ENCODE measurements at regions not wholly inside any gene's neighbourhood (a gene's known extent, or its start where the extent isn't known, plus 50 kb on each side); places are given as distances from the start of the nearest gene placed in this dataset.
"Not testable (repeated sequence)": the region's sequence is repeated elsewhere in the genome, so short reads cannot be mapped to it uniquely, and the experiment has no call there.

DNA sequence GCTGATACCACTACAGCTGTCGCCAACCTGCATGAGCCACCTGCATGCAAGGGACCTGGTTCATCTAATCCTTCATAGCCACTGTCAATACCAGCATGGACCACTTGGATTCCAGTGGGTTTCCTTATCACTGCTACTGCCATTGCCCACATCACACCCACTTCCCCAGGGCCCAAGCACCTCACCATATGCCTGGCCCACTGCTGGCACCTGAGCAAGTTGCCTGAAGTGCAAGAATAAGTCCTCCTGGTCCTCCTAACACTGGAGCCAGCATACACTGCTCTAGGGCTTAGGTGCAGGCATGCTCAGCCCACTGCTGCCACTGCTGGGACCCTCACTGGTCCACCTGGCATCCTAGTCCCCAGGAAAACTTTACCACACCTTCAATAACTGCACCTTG, 1136.8 kb upstream of the ADGRL4 start:
- peaks cover 9% of the 10 kb centered on the region for H3K9me3 ChIP-seq (ENCODE audit: low read depth, low read length, poor library complexity, severe bottlenecking)
- no peaks in the 10 kb centered on the region for H3K36me3 ChIP-seq (ENCODE audit: insufficient read depth, low read length, poor library complexity, severe bottlenecking)
- intact Hi-C loops (cut with micrococcal nuclease; ENCODE audit: unreplicated experiment): no loop called here
- ChIA-PET POLR2A (ENCODE audit: low non-redundant PET) (no interaction called here), CTCF (no interaction called here)
- BruUV-seq (replicated peaks): no TSS peak
- TF ChIP-seq, protein P1, sequence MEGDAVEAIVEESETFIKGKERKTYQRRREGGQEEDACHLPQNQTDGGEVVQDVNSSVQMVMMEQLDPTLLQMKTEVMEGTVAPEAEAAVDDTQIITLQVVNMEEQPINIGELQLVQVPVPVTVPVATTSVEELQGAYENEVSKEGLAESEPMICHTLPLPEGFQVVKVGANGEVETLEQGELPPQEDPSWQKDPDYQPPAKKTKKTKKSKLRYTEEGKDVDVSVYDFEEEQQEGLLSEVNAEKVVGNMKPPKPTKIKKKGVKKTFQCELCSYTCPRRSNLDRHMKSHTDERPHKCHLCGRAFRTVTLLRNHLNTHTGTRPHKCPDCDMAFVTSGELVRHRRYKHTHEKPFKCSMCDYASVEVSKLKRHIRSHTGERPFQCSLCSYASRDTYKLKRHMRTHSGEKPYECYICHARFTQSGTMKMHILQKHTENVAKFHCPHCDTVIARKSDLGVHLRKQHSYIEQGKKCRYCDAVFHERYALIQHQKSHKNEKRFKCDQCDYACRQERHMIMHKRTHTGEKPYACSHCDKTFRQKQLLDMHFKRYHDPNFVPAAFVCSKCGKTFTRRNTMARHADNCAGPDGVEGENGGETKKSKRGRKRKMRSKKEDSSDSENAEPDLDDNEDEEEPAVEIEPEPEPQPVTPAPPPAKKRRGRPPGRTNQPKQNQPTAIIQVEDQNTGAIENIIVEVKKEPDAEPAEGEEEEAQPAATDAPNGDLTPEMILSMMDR (conservative IDR thresholded peaks at IDR 0.05; ENCODE audit: low read depth, low read length): no peak
- no peak for TF ChIP-seq EZH2 (IDR thresholded peaks at IDR 0.05; ENCODE audit: borderline replicate concordance, low read depth, low read length, poor library complexity, severe bottlenecking)
- H3K4me1 ChIP-seq (ENCODE audit: insufficient read depth, low read length, poor library complexity, severe bottlenecking): no peaks in the 10 kb centered on the region
- no peak for DNase-seq (ENCODE audit: low spot score)
- H3K4me3 ChIP-seq (ENCODE audit: low read depth, low read length, poor library complexity, severe bottlenecking): no peak overlapping the region
- no peak overlapping the region for H3K27ac ChIP-seq (ENCODE audit: low read depth, low read length, poor library complexity, severe bottlenecking)
- H3K27me3 ChIP-seq (replicated peaks; ENCODE audit: insufficient read depth, low read depth, low read length, poor library complexity): no peaks in the 10 kb centered on the region

DNA sequence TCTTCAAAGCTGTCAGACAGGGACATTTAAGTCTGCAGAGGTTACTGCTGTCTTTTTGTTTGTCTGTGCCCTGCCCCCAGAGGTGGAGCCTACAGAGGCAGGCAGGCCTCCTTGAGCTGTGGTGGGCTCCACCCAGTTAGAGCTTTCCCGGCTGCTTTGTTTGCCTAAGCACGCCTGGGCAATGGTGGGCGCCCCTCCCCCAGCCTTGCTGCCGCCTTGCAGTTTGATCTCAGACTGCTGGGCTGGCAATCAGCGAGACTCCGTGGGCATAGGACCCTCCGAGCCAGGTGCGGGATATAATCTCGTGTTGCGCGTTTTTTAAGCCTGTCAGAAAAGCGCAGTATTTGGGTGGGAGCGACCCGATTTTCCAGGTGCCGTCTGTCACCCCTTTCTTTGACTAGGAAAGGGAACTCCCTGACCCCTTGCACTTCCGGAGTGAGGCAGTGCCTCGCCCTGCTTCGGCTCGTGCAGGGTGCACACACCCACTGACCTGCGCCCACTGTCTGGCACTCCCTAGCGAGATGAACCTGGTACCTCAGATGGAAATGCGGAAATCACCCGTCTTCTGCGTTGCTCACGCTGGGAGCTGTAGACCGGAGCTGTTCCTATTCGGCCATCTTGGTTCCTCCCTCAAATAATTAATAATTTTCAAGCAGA, 1131.5 kb upstream of the ADGRL4 start:
- H3K27ac ChIP-seq (ENCODE audit: low read depth, low read length, poor library complexity, severe bottlenecking); DNase-seq (ENCODE audit: low spot score); H3K36me3 ChIP-seq (ENCODE audit: insufficient read depth, low read length, poor library complexity, severe bottlenecking); H3K9me3 ChIP-seq (ENCODE audit: low read depth, low read length, poor library complexity, severe bottlenecking); POLR2A ChIA-PET (ENCODE audit: low non-redundant PET); intact Hi-C loops (cut with micrococcal nuclease; ENCODE audit: unreplicated experiment); BruUV-seq (replicated peaks); CTCF ChIA-PET; H3K4me3 ChIP-seq (ENCODE audit: low read depth, low read length, poor library complexity, severe bottlenecking); H3K4me1 ChIP-seq (ENCODE audit: insufficient read depth, low read length, poor library complexity, severe bottlenecking); H3K27me3 ChIP-seq (replicated peaks; ENCODE audit: insufficient read depth, low read depth, low read length, poor library complexity): not testable (repeated sequence)

DNA sequence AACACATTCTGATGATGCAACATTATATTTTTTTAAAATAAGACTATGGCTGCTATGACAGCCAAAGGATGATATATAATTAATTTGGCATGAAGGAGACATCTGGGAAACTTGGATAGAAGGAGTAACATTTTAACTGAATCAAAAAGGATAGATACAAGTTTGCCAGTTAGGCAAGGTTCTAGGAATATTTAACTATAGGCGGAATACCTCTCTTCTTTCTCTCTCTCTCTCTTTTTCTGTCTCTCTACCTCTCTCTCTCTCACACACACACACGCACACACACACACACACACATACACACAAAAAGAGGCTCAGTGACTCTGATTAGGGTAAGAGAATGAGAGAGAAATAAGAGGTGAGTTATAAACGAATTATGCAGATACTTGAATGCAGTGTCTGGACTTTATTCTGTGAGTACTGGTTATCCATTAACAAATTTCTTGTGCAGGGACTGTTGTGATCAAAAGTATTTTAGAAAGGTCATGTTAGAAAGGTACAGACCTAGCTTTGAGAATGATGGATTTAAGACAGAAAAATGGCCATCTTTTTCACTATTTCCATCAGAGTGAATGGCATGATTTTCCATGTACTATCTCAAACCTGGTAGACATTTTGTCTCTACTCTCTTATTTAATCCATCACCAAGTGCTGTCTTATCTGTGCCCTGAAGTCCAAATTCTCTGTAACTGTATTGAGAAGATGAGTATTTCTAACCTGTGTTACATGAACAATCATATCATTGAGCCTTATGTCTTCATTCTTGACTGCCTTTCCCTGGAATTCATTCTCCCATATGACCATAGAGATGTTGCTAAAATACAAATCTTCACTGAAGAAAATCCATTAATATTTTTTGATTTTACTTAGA, 1106.9 kb upstream of the ADGRL4 start:
- TF ChIP-seq, protein P1 (conservative IDR thresholded peaks at IDR 0.05; ENCODE audit: low read depth, low read length): no peak
- no peak for TF ChIP-seq EZH2 (IDR thresholded peaks at IDR 0.05; ENCODE audit: borderline replicate concordance, low read depth, low read length, poor library complexity, severe bottlenecking)
- no peak overlapping the region for H3K4me3 ChIP-seq (ENCODE audit: low read depth, low read length, poor library complexity, severe bottlenecking)
- H3K4me1 ChIP-seq (ENCODE audit: insufficient read depth, low read length, poor library complexity, severe bottlenecking): no peaks in the 10 kb centered on the region
- peaks cover 27% of the 10 kb centered on the region for H3K9me3 ChIP-seq (ENCODE audit: low read depth, low read length, poor library complexity, severe bottlenecking)
- no peaks in the 10 kb centered on the region for H3K27me3 ChIP-seq (replicated peaks; ENCODE audit: insufficient read depth, low read depth, low read length, poor library complexity)
- ChIA-PET CTCF (no interaction called here), POLR2A (ENCODE audit: low non-redundant PET) (no interaction called here)
- DNase-seq (ENCODE audit: low spot score): no peak
- H3K36me3 ChIP-seq (ENCODE audit: insufficient read depth, low read length, poor library complexity, severe bottlenecking): no peaks in the 10 kb centered on the region
- no TSS peak for BruUV-seq (replicated peaks)
- H3K27ac ChIP-seq (ENCODE audit: low read depth, low read length, poor library complexity, severe bottlenecking): no peak overlapping the region
- intact Hi-C loops (cut with micrococcal nuclease; ENCODE audit: unreplicated experiment): no loop called here

Measured in A673 (cell line).